Choroid plexus epithelial cell (primary cell): ENCODE measurements at regions not wholly inside any gene's neighbourhood (a gene's known extent, or its start where the extent isn't known, plus 50 kb on each side); places are given as distances from the start of the nearest gene placed in this dataset.
"Not testable (repeated sequence)": the region's sequence is repeated elsewhere in the genome, so short reads cannot be mapped to it uniquely, and the experiment has no call there.

ENCODE experiments used
- DNase-seq: peaks from one replicate; pipeline ENCODE4 v3.0.0-alpha.2; 2010; ENCODE audit warnings: low read depth
- H3K4me3 ChIP-seq: 2 replicates; pipeline ENCODE4 v1.5.1; 2011; ENCODE audit warnings: low read depth, mild to moderate bottlenecking, control low read depth, low read length, moderate library complexity
- TF ChIP-seq, protein P1 (sequence below): conservative IDR thresholded peaks from 2 replicates; pipeline ENCODE4 v1.5.1; 2011; ENCODE audit warnings: low read depth, mild to moderate bottlenecking, control low read depth, inconsistent platforms, low read length, moderate library complexity

GRCh38 chr1:186255266-186255665, 119.8 kb downstream of the TPR start:
- no peak overlapping the region for H3K4me3 ChIP-seq
- no peak for DNase-seq
- TF ChIP-seq, protein P1, sequence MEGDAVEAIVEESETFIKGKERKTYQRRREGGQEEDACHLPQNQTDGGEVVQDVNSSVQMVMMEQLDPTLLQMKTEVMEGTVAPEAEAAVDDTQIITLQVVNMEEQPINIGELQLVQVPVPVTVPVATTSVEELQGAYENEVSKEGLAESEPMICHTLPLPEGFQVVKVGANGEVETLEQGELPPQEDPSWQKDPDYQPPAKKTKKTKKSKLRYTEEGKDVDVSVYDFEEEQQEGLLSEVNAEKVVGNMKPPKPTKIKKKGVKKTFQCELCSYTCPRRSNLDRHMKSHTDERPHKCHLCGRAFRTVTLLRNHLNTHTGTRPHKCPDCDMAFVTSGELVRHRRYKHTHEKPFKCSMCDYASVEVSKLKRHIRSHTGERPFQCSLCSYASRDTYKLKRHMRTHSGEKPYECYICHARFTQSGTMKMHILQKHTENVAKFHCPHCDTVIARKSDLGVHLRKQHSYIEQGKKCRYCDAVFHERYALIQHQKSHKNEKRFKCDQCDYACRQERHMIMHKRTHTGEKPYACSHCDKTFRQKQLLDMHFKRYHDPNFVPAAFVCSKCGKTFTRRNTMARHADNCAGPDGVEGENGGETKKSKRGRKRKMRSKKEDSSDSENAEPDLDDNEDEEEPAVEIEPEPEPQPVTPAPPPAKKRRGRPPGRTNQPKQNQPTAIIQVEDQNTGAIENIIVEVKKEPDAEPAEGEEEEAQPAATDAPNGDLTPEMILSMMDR = no peak

GRCh38 chr1:186250529-186250928, 124.5 kb downstream of the TPR start:
- DNase-seq = no peak
- TF ChIP-seq, protein P1 = no peak
- no peak overlapping the region for H3K4me3 ChIP-seq

GRCh38 chr1:186248608-186249007, 126.4 kb downstream of the TPR start:
- DNase-seq = not testable (repeated sequence)

GRCh38 chr1:186244825-186245224, 130.2 kb downstream of the TPR start:
- no peak for DNase-seq
- TF ChIP-seq, protein P1 = peak; percentile 29
- no peak overlapping the region for H3K4me3 ChIP-seq

More at GRCh38 chr1:186248608-186249007, 126.4 kb downstream of the TPR start:
- H3K4me3 ChIP-seq = not testable (repeated sequence)
